ENCODE measurements at regions not wholly inside any gene's neighbourhood (a gene's known extent, or its start where the extent isn't known, plus 50 kb on each side); places are given as distances from the start of the nearest gene placed in this dataset.
A peak's percentile ranks its signal among the peaks of the same experiment; 100 is the strongest.

DNA sequence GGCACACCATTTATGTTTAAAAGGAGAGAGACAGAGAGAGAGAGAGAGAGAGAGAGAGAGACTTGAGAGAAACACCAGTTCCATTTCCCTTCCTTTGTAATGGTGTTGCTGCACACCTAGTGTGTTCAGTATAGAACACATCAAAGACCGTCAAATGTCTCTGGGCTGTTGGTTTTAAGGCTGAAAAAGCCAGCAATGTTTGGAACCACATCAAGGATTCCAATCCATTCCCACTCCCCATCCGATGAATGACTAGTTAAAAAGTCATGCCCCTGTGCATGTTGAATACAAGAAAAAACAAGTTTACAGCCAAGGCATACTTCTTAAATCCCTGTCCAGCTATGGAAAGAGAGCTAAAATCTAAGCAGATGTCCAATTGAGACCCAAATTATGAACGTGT is 83.0 kb upstream of the IFNE start:
- DNase-seq, result no peak

DNA sequence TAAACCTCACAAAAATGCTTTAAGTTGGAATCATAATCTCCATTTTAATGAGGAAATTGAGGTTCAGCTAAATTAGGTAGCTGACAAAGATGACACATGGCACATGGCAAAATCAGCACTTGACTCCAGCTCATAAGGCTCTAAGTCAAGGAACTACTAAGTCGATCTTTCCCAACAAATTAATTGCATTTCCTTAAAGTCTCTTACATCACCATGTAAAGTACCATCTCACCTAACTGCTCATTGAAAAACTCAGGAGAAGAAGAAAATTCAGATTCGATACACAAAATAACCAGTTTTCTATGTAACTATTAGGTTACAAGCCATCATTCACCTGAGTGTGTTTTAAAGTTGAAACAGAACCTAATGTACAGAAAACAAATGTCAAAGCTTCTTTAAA is 85.8 kb upstream of the IFNE start:
- DNase-seq, result no peak

DNA sequence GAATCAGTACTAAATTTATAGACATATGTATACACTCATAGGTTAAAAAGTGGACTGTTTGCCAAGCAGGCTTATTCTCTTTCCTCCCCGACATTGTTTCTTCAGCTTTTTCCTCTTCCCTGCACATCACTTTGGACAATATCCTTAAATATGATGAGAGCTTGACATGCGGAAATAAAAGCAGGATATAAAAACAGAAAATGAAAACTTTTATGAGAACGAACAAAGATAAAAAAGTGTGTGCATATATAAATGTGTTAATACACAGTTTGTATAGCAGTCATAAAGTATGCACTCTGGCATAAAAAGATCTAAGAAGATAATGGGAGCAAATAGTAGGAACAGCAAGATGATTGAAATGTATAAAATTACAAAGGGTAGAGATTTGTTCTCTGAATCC is 86.4 kb upstream of the IFNE start:
- DNase-seq, result no peak

DNA sequence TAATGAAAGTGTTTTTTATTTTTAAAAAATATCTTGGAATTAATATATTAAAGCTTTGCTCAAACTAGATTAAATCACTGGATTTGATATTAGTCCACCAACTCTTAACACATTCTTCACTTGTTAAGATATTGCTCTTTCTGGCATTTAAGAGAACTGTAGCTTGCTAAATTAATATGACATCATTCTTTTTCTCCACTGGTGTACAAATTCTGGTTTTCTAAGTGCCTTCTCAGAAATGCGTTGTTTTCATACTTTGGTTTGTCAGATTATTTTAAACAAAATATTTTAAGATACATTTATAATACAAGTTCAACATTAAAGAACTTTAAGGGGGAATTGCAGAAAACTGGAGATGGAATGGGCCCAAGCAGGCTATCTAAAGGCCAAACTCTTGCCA is 87.6 kb upstream of the IFNE start:
- no peak for DNase-seq

DNA sequence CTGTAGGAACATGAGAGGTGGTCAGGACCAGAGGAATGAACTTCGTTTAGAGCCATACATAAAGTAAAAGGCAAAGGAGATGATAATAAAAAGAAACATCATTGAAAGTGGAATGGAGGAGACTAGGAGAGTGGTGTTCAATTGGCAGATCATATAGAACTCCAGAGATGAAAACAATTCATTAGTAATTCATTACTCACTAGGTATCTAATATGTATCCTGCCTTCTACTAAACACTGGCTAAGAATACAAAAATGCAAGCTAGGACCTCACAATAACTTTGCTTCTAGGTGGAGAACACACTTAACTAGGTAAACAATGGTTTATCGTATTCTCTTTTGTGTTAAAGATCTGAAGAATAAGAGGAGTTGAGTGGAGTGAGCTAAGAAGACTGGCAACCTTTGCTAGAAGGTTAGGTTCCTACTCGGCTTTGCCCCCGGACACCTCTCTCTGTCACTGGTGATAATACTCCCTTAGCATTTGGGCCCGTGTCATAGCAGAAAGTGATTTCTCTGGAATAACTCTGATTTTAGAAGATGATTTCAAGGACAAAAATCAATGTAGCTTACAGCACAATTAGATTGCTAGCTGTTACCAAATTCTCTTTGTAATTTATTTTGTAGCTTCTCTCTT is 88.6 kb upstream of the IFNE start:
- DNase-seq, result no peak

DNA sequence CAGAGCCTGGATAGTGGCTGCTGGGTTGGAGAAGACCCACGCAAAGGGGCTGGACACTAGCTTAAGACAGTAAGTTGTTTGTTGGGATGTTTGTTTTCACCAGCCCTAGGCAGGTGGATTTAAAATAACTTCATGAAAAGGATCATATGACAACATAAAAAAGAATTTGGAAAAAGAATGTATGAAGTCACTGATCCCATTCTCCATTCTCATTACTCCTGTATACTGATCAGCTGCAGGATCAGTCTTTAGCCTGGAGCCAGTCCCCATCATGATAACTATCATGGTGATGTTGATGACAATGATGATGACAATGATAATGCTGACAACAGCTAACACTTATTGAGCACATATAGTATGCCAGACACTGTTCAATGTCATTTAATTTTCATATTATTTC is 92.1 kb upstream of the IFNE start:
- no peak for DNase-seq

DNA sequence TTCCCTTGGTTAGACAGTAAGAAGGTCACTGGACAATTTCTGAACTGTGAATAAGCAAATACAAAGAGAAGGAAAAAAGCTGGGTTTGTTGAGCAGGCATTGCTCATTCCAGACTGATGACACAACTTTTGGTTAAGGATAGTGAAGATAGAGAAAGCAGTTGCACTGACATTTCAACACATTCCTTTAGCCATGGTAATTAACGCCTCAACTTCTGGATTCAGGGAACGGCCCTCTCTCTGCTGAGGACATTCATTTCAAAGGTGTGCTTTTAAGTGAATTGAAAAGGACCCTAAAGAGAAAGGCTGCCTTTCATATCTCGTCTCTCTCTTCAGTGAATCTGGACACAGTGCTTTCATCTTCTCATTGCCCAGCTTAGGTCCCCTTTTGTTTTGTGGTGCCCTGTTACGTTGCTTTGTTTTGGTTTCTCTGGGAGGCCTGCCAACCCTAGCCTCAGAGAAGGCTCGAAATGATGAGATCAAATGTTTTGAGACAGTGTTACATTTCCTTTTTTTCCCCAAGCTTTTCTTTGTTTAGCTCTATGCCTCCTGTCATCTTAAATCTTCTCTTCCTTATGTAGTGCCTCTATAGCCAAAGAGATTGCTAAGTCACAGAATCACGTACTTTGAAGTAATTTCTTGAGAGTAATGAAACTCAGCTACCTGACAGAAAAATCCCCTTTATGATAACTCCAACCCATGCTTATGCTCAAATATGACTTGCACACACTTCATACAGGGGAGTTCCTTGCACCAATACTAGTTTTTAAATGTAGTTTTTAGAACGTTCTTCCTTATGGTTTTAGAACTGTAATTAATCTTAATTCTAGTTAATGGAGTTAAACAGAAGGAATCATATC is 94.4 kb upstream of the IFNE start:
- DNase-seq, result peak; percentile 50

DNA sequence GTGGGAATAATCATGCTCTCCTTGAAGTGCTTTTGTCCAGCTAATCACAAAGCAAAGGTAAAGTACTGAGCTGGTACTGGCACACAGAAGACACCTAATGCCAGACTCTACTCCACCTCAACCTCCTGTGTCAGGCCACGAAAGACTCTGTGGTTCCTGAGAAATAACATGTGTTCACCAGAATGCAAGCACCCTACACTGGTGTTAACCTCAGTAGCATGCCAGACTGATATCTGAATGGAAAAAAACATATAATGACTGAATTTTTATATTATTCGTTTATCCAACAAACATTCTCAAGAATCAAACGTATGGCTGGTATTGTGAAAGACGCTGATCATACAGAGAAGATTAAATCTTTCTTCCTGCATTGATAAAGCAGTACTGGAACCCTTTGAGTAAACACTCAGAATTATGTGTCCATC is 97.1 kb upstream of the IFNE start:
- DNase-seq, result peak; percentile 61

DNA sequence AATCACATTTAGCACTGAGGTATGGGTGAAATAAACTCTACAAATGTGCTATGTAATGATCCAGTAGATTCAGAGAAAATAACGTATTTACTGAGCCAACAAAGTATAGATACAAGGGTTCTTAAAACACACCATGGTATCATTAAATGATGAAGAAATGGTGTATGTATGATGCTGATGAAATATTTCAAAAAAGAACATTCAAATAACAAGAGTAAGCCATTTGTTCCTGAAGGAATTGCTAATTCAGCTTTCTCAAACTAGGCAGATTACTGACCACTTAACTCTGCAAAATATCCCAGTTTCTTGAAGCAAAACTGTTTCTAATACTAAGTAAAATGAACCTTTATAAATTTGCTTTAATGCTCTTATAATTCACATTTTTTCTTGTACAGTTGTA is 97.6 kb upstream of the IFNE start:
- DNase-seq, result no peak

DNA sequence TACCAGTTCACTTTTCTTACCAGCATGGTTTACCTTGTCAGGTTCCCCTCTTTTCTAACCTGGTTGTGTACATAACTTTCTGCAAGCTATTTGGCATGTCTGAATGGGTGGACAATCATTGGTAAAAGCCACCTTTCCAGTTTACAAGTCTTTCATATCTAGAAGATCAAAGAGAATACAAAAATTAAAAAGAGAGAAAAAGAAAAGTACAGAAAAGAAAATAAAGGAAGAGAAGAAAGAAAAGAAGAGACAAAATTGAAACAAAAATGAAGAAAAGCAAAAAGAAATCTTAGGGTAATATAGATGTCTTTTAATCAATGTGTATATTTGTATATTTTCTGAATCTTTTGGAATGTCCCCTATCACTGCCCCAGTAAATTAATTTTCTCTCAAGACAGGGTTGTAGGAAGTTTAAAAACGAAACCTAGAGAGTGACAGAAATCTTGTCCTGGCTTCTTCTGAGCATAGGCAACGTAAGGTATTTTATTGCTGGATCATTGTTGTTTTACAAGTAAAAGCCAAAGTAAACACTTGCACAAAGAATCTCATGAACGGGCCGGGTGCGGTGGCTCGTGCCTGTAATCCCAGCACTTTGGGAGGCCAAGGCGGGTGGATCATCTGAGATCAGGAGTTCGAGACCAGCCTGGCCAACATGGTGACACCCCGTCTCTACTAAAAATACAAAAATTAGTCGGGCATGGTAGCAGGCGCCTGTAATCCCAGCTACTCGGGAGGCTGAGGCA is 98.7 kb upstream of the IFNE start:
- no peak for DNase-seq

DNA sequence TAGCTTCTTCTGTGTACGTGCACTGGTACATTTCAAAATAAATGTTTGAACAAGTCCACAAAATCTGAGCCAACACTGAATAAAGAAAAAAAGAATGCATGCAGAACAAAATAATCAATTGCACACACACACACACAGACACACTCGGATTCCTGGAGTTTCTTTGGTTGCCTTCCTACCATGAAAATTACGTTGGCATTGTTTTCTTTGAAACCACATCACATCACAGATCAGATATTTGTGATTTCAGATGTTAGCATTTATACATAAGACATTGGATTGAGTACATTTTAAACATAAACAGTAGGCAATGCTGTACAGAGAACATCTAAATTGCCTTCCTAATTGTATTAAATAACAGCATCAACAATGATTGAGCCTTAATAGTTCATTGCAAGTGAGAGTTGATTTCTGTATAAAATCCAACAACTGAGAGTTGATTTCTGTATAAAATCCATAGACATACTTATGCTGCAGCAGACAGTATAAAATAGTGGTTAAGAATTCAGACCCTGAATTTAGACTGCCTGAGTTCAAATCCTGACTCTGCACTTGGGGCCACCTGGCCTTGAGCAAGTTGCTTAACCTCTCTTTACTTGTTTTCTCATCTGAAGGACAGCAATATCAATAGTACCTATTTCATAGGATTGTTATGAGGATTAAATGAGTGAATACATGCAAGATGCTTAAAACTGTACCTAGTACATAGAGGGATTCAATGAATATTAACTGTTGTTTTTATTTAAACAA is 101.7 kb upstream of the IFNE start:
- no peak for DNase-seq

DNA sequence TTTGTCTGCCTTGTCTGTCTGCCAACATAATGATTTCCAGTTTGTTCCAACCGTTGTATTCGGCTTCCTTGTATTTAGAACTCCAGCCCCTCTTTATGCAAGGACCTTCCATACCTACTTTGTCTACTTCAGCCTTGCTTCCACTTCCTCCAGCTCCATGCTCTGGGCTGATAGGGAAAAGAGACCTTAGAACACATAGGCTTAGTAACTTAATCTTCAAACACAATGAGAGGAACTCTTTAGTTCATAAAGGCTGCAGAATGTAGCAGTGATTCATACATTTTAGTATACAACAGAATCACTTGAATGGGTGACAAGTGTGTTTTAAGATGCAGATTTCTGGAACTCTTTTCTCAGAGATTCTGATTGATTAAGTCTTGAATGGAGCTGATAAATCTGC is 102.8 kb upstream of the IFNE start:
- no peak for DNase-seq

DNA sequence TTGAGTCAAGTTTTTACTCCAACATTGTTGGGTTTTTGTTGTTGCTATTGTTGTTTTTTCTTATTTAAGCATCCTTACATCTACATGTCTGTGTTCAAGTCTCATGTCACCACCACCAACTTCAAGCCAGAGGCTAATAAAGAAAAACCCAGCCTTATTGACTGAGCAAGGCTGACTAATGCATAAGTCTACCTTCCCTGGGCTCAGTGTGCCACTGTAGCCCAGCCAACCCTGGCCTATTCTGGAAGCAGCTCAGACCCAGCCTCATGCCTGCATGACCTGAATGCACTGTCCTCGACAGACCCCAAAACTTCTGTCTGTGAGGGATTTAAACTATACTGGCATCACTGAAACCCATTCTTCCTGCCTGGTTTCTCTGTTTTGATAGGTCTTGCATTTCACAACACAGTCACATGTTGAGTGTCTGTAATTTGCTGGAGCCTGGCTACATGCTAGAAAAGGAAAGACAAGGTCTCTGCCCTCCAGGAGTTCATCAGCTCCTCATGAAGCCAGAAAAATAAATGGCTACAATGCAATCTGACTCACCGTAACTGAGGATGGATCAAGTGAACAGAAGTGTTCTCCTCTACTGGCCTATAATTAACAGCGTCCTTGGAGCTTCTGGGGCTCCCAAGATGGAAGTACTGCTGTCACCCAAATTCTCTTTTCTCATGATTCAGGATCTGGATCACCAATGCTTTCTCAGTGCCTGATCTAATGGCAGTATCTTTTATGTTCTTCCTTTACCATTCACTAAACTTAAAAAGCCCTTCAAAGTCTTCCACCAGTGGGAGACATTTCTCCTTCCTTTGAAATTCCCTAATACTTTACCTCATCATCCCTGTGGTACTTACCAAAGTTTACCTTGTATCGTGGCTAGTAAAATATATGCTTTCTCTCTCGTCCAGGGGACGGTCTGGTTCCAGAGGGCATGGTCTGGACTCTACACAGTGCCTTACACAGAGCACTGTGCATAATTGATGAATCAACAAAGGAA is 103.9 kb upstream of the IFNE start:
- DNase-seq, result no peak

DNA sequence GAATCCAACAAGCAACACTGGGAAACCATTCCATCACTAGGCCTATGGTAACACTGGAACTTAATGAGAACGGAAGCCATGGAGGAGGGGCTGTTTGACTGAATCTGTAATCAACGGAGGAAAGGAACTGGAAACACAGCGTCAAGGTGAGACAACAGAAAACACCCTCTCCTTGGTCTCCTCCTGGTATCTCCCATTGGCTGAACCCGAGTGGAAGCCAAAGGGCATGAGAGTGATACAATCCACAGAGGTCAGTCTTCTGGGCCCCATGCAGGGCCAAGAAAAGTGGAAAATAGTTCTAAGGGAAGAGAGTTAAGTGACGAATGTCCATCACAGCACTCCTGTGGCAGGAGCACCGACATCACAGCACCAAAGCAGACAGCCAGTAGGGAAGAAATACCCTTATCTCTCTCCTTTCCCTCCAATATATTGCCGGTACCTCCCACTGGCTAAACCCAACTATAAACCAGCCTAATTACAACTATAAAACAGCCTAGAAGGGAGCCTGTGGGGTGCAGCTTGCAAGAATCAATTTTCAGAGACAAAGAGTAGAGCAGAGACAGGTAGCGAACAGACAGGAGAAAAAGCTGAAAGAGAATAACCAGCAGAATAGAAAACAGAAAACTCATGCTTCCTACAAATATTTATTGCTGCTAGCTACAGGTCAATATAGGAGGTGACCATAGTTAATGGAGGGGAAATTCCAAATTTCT is 107.4 kb upstream of the IFNE start:
- DNase-seq, result no peak

DNA sequence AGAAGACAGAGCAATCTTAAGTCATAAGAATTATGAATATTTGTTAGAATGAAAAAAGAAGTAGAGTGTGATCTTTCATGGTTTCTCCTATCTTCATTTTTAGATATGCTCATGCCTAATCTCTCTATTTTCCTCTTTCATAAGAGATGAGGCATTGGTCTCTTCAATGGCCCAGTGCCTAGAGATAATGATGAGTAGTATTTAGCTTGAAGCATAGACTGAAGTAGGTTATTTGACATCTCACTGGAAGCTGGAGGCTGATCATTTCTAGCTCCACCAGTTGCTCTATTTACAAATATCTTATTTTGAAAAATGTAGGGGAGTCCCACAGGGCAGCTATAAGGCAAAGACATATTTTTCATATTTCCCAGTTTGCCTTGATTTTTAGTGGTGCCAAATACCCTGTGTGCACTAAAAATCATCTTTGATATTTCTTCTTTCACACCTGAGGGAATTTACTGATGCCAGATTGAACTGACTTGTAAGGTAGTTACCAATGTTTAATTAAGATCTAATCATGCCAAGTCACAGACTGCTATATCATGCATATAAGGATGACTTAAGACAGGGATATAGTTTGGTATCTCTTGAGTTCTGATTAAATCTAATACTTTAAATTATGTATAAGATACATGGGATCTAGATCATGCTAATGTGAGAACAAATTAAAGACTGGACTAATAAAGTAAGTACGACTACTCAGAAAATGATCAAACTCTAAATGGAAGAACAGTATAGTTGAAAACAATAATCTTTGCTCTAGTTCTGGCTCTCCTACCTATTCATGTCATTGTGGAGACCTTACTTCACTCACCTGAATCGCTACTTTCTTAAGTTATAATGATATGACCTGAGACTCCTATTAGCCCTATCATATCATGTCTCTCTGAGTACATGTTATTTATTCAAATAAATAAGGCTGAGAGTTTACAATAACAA is 108.2 kb upstream of the IFNE start:
- no peak for DNase-seq

DNA sequence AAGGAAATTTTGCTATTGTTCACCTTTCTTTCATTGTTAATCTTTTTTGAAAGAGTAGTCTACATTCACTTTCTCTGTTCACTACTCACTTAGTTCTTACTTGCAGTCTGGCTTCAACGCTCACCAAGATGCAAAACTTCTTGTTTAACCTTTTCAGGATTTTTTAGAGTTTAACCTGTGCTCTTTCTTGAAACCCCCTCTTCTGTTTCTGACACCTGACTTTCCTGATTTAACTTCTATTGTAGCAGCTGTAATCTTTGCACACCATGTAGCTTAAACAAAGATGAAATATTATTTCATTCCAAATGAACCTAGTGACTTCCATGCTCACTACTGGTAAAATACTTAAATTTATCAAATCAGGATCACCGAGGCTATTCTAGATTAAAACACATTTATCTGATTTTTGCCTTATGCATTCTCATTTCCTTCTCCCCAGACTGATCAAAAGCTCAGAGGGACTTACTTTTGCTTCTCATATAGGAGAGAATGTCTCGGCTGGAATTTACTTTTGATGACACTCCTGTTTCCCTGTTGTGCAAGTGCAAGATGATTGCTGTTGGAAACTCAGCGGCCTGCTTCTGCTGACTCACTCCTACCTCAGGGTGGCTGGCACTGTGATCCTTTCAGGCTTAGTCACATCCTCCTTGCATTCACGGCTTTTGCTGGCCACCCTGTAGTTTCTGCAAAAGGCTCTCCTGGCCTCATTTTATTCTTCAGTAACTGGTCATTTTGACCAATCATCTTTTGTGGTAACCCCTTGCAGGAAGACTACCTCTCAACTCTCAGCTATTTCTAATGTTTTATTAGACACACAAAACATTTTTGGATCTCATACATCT is 109.3 kb upstream of the IFNE start:
- DNase-seq, result peak; percentile 87

DNA sequence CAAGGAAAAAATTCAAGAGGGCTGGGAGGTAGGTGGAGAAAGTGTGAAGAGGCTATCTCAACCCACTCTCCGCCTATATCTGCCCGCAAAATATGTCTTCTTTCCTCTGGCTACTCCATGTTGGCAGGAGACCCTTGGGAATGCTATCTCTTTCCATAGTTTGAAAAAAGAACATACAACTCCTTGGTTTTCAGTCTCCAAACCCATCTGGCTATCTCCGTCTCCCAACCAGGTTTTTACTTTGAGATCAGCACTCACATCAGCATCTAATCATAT is 109.9 kb upstream of the IFNE start:
- no peak for DNase-seq

DNA sequence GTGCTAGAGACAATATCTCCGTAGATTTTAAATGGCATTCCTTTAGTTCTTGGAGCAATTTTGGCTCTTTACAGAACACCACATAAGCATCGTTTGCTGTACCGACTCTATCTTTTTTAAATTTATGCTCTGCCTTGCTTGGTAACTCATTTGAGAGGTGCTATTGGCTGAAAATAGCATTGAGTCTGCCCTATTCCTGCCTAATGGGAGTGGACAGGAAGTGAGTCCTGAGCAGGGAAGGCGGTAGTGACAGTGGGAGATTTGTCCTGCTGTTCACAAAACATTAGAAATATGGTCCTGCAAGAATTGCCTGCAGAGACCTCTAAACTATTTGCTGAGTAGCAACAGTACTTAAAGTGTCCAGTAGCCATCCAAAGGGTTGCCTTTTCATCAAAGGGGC is 115.2 kb upstream of the IFNE start:
- no peak for DNase-seq

DNA sequence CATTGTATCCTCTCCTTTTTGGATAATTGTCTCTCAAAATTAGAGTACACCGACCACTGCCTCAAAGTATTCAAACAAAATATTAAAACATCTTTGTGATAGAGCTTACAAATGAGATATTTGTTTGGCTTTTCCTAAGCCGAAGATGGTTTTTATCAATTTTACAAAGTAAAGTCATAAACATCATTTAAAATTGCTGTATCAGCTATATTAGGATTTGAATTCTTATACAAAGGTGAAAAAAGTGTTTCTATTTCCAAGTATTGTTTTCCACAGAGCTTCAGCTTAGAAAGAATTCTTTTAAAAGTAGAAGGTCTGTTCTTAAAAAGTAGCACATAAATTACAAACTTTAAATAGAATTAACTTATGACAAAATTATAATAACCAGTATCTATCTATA is 116.6 kb upstream of the IFNE start:
- no peak for DNase-seq
